Fibroblast of skin of scalp (primary cell): ENCODE measurements at regions not wholly inside any gene's neighbourhood (a gene's known extent, or its start where the extent isn't known, plus 50 kb on each side); places are given as distances from the start of the nearest gene placed in this dataset.

Experiments used
- DNase-seq: peaks from one replicate; pipeline ENCODE4 v3.0.0-alpha.2; 2013

GRCh38 chr20:11261533-11262000, 587.8 kb upstream of the JAG1 start:
- DNase-seq, result peak; percentile 93

- DNase-seq, result no peak
These were observed 592.8 kb upstream of the JAG1 start for GRCh38 chr20:11266571-11266970.

- DNase-seq, result peak; percentile 99
These were observed 593.4 kb upstream of the JAG1 start for GRCh38 chr20:11267131-11267761.

GRCh38 chr20:11267762-11268335, 594.0 kb upstream of the JAG1 start:
- DNase-seq, result peak; percentile 35

- no peak for DNase-seq
These were observed 596.8 kb upstream of the JAG1 start for GRCh38 chr20:11270566-11270965.

- DNase-seq, result no peak
These were observed 597.5 kb upstream of the JAG1 start for GRCh38 chr20:11271319-11271718.

GRCh38 chr20:11271920-11272594, 598.3 kb upstream of the JAG1 start:
- DNase-seq, result no peak

GRCh38 chr20:11274141-11274594, 600.4 kb upstream of the JAG1 start:
- peak; percentile 86 for DNase-seq

GRCh38 chr20:11275740-11276139, 601.9 kb upstream of the JAG1 start:
- no peak for DNase-seq

- DNase-seq, result no peak
These were observed 603.4 kb upstream of the JAG1 start for GRCh38 chr20:11277170-11277569.

GRCh38 chr20:11277858-11278257, 604.1 kb upstream of the JAG1 start:
- DNase-seq, result no peak

GRCh38 chr20:11278461-11278860, 604.7 kb upstream of the JAG1 start:
- DNase-seq, result no peak

- DNase-seq, result no peak
These were observed 607.4 kb upstream of the JAG1 start for GRCh38 chr20:11281240-11281639.

GRCh38 chr20:11281768-11282167, 608.0 kb upstream of the JAG1 start:
- no peak for DNase-seq

- no peak for DNase-seq
These were observed 613.3 kb upstream of the JAG1 start for GRCh38 chr20:11287126-11287525.

- no peak for DNase-seq
These were observed 621.5 kb upstream of the BTBD3 start for GRCh38 chr20:11296221-11296620.

GRCh38 chr20:11296951-11297350, 620.7 kb upstream of the BTBD3 start:
- no peak for DNase-seq

GRCh38 chr20:11301699-11302098, 616.0 kb upstream of the BTBD3 start:
- no peak for DNase-seq

- DNase-seq, result peak; percentile 33
These were observed 615.3 kb upstream of the BTBD3 start for GRCh38 chr20:11302436-11302835.

GRCh38 chr20:11304795-11305194, 612.9 kb upstream of the BTBD3 start:
- no peak for DNase-seq

GRCh38 chr20:11305406-11305805, 612.3 kb upstream of the BTBD3 start:
- no peak for DNase-seq

GRCh38 chr20:11311659-11312224, 606.0 kb upstream of the BTBD3 start:
- DNase-seq, result no peak

GRCh38 chr20:11315525-11315924, 602.2 kb upstream of the BTBD3 start:
- no peak for DNase-seq

- no peak for DNase-seq
These were observed 601.4 kb upstream of the BTBD3 start for GRCh38 chr20:11316244-11316643.
